HuH-7 (cell line): ENCODE measurements at regions not wholly inside any gene's neighbourhood (a gene's known extent, or its start where the extent isn't known, plus 50 kb on each side); places are given as distances from the start of the nearest gene placed in this dataset.

ENCODE experiments used
- DNase-seq: peaks from one replicate; pipeline ENCODE4 v3.0.0; 2011; ENCODE audit warnings: low spot score

GRCh38 chr15:62920682-62921502 lies 121.7 kb upstream of the TPM1 start:
- DNase-seq = no peak

GRCh38 chr15:62922514-62922913 lies 120.0 kb upstream of the TPM1 start:
- DNase-seq = no peak

GRCh38 chr15:62925875-62926274 lies 116.7 kb upstream of the TPM1 start:
- no peak for DNase-seq

- DNase-seq = no peak
Measured at GRCh38 chr15:62927196-62927595, 115.4 kb upstream of the TPM1 start.

- no peak for DNase-seq
Measured at GRCh38 chr15:62927836-62928235, 114.7 kb upstream of the TPM1 start.

- DNase-seq = no peak
Measured at GRCh38 chr15:62928242-62928999, 114.1 kb upstream of the TPM1 start.

GRCh38 chr15:62929000-62929357 lies 113.6 kb upstream of the TPM1 start:
- no peak for DNase-seq

- DNase-seq = no peak
Measured at GRCh38 chr15:62931650-62932049, 110.9 kb upstream of the TPM1 start.

GRCh38 chr15:62932436-62932835 lies 110.1 kb upstream of the TPM1 start:
- no peak for DNase-seq

- no peak for DNase-seq
Measured at GRCh38 chr15:62933386-62933785, 109.2 kb upstream of the TPM1 start.

GRCh38 chr15:62934236-62934971 lies 108.1 kb upstream of the TPM1 start:
- DNase-seq = no peak

- no peak for DNase-seq
Measured at GRCh38 chr15:62935300-62936081, 107.1 kb upstream of the TPM1 start.

- DNase-seq = no peak
Measured at GRCh38 chr15:62938825-62939224, 103.7 kb upstream of the TPM1 start.

GRCh38 chr15:62940093-62940754 lies 102.3 kb upstream of the TPM1 start:
- no peak for DNase-seq

GRCh38 chr15:62940755-62941361 lies 101.7 kb upstream of the TPM1 start:
- no peak for DNase-seq

- no peak for DNase-seq
Measured at GRCh38 chr15:62941699-62942098, 100.8 kb upstream of the TPM1 start.

GRCh38 chr15:62942428-62942827 lies 100.1 kb upstream of the TPM1 start:
- DNase-seq = no peak

- no peak for DNase-seq
Measured at GRCh38 chr15:62945063-62945462, 97.5 kb upstream of the TPM1 start.

- DNase-seq = no peak
Measured at GRCh38 chr15:62945760-62946159, 96.8 kb upstream of the TPM1 start.

GRCh38 chr15:62946940-62947339 lies 95.6 kb upstream of the TPM1 start:
- no peak for DNase-seq

- DNase-seq = no peak
Measured at GRCh38 chr15:62950462-62950931, 92.0 kb upstream of the TPM1 start.
